GM12892 (cell line): ENCODE measurements at regions not wholly inside any gene's neighbourhood (a gene's known extent, or its start where the extent isn't known, plus 50 kb on each side); places are given as distances from the start of the nearest gene placed in this dataset.

Experiments
- DNase-seq: peaks from one replicate; pipeline ENCODE4 v3.0.0; 2011; ENCODE audit not compliant: insufficient read length
- FAIRE-seq: peaks from 2 replicates; lab custom pipeline; 2011; peaks lifted over from hg19 to GRCh38; lab: Jason Lieb, UNC
- POLR2A ChIP-seq: IDR thresholded peaks from 2 replicates; pipeline ENCODE4 v1.6.1; 2011; ENCODE audit warnings: low read depth, low read length, control low read depth
- POLR2AphosphoS5 ChIP-seq: IDR thresholded peaks from 2 replicates; pipeline ENCODE4 v1.6.1; 2011; ENCODE audit warnings: low read depth, low read length, control low read depth
- TAF1 ChIP-seq: IDR thresholded peaks from 2 replicates; pipeline ENCODE4 v1.6.1; 2011; ENCODE audit warnings: low read depth, mild to moderate bottlenecking, control low read depth, low read length, borderline replicate concordance

DNA sequence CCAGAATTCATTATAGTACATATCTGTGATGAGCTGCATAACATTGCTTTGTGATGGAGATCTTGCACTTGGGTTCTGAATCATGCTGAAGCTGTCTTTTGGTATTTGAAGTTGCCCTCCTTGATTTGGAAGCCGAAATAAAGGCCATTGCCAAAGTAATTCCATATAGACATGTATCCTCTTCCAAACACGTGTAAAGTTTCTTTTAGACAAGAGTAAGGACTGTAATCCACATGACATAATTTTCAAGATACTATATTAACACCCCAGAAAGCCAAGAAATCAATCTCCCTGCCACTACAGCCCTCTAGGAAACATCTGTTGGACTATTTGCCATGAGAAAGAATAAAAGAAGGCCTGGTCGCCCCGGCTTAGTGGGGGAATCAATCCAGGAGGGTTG lies 754.2 kb downstream of the FGF9 start:
- TF ChIP-seq POLR2AphosphoS5 (no peak), TAF1 (no peak), POLR2A (no peak)
- DNase-seq = no peak
- no peak for FAIRE-seq

DNA sequence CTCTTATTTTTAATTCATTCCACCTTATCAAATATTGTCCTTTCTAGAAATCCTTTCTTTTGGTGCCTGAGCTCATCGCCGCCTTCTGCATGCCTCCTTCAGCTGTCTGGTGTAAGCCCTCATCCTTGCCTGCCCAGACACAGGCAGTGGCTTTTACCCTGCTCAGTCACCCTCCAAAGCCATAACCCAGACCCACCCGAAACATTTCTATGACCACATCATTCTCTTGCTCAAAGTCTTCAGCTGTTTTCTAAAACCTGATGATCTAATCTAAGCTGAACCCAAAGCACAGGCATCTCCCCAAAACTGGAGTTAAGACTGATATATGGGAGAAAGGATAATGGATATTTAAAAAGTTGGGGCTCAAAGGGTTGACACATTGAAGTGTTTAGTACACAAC lies 753.7 kb upstream of the SGCG start:
- FAIRE-seq (no peak), DNase-seq (no peak)
- TF ChIP-seq POLR2A = no peak
- TF ChIP-seq POLR2AphosphoS5 = no peak
- no peak for TF ChIP-seq TAF1

DNA sequence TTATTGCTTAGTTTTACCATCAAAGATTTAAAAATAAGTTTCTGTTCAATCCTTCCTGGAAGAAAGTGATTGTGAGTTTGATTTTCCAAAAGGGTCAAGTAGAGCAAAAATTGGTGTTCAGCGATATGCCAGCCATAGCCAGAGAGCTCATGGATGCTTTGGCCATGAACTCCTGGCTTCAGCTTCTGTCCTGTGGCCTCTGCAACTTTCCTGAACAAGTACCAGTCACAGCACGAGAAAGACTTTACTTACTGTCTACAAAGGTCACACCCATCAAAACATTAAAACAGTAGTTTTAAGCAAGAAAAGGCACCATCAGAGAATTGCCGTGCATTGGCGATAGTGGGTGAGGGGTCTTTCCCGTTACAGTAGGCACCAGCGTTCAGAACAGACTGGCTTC lies 753.0 kb upstream of the SGCG start:
- FAIRE-seq (no peak), DNase-seq (no peak)
- no peak for TF ChIP-seq TAF1

DNA sequence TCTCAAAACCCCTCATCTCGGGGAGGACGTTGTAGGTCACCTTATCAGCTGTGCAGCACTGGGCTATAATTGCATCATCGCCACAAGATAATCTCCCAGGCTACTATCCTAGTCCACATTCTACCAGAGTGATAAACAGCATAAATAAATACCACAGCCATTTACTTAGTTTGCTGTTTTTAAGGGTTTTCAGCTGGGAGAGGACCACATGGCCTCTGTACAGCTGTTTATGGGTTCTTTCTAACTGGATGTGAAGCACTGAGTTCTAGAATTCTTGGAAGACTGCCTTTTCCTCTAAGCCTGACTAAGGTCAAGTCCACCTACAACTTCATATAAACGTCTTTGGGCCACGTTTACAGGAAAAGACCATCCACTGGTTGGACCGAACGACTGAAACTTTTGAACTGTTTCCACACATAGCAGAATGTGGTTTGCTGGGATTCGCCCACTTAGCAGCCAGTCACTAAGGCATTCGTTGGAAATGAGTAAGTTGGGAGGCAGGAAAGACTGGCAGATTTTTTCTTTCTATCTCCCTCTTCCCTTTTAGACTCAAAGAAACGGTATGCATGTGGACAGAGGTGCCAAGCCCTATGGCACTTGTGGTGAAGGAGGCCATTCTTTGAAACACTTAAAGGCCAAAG lies 752.5 kb upstream of the SGCG start:
- DNase-seq = no peak
- no peak for FAIRE-seq
- TF ChIP-seq POLR2A (no peak), TAF1 (no peak), POLR2AphosphoS5 (no peak)

DNA sequence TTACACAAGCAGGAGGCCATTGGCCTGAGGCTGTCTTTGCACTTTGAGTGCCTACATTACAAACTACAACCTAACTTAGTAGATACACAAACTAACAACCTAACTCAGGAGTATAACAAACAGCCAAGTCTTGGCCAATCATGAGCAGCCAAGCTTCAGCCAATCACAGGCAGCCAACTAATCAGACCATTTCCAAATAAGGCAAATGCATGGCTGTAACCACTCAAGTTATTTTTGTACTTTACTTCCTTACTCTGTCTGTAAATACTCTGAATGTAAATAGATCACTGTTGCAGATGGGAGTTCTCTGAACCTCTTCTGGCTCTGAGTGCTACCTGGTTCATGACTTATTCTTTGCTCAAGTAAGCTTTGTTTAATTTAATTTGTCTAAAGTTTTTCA lies 748.1 kb upstream of the SGCG start:
- TF ChIP-seq POLR2A (no peak), POLR2AphosphoS5 (no peak), TAF1 (no peak)
- FAIRE-seq = no peak
- no peak for DNase-seq

- FAIRE-seq (no peak), DNase-seq (no peak)
- no peak for TF ChIP-seq POLR2AphosphoS5
- no peak for TF ChIP-seq POLR2A
- TF ChIP-seq TAF1 = no peak
Measured at GRCh38 chr13:22447132-22447886, 733.5 kb upstream of the SGCG start.

GRCh38 chr13:22449251-22449650 lies 731.5 kb upstream of the SGCG start:
- FAIRE-seq = no peak
- DNase-seq = no peak
- TF ChIP-seq POLR2AphosphoS5 (no peak), TAF1 (no peak), POLR2A (no peak)

- DNase-seq (no peak), FAIRE-seq (no peak)
- no peak for TF ChIP-seq TAF1
- TF ChIP-seq POLR2AphosphoS5 = no peak
- TF ChIP-seq POLR2A = no peak
Measured at GRCh38 chr13:22451327-22451741, 729.4 kb upstream of the SGCG start.

- DNase-seq (no peak), FAIRE-seq (no peak)
- TF ChIP-seq POLR2AphosphoS5 = no peak
- no peak for TF ChIP-seq POLR2A
- TF ChIP-seq TAF1 = no peak
Measured at GRCh38 chr13:22454586-22454985, 726.2 kb upstream of the SGCG start.

DNA sequence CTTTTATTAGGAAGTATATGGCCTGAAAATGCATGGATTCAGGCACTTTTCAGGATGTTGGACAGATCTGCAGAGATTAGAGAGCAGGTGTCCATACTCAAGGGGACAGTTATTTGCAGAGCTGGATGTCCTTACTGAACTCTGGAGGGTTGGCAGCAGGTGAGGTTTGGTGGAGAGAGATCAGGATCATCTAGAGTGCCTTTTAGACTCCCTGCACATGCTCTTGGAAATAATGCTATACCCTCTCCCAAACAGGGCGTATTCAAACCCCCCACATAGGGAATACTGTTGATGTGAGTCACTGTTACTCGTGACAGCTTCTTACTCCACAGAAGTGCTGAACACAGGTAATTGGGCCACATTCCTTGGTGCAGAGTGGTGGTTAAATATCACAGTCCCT lies 725.7 kb upstream of the SGCG start:
- TF ChIP-seq POLR2AphosphoS5 (no peak), TAF1 (no peak), POLR2A (no peak)
- FAIRE-seq (no peak), DNase-seq (no peak)

DNA sequence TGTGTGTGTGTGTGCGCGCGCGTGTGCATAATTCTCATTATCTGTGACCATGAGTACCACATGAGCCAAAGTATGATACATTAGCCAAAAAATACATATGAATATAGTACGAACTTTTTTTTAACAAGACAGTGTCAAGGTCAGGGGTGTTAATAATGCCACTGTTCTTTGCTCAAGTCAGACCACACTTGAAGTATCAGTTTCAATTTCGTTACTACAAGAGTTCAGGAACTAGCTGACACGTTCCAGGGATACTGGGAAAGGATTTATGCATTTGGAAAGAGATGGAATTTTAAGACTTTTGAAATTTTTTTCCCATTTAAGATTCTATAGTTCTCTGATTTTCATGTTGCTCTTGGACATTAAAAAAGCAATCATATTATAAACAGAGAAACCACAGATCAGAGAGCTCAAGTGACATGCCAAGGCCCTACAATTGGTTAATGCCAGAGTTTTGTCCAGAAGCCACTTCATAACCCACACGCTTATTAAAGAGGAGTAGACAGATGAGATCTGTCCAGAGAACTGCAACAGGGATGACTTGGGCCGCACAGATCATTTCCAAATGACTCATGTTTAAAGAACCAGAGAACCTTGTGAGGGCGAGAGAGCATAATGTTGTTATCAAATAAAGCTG lies 718.8 kb upstream of the SGCG start:
- TF ChIP-seq POLR2AphosphoS5 (no peak), POLR2A (no peak), TAF1 (no peak)
- no peak for FAIRE-seq
- no peak for DNase-seq

- no peak for DNase-seq
- FAIRE-seq = no peak
- no peak for TF ChIP-seq POLR2AphosphoS5
- TF ChIP-seq POLR2A = no peak
- no peak for TF ChIP-seq TAF1
Measured at GRCh38 chr13:22463089-22463488, 717.7 kb upstream of the SGCG start.
